SK-N-SH (cell line): ENCODE measurements at regions not wholly inside any gene's neighbourhood (a gene's known extent, or its start where the extent isn't known, plus 50 kb on each side); places are given as distances from the start of the nearest gene placed in this dataset.
"Not testable (repeated sequence)": the region's sequence is repeated elsewhere in the genome, so short reads cannot be mapped to it uniquely, and the experiment has no call there.

Source experiments
- CTCF ChIA-PET: fragments of 300-600, 350-600 bp; formaldehyde crosslinking; extraction: SDS; loops from one replicate; lab custom pipeline; 2021; lab: Yijun Ruan, JAX
- POLR2A ChIA-PET: fragments of 350-600 bp; sonication (Branson Sonifier 250); formaldehyde crosslinking; extraction: SDS; loops from one replicate; lab custom pipeline; 2020; ENCODE audit warnings: antibody characterized with exemption, inconsistent platforms; lab: Yijun Ruan, JAX
- DNase-seq: peaks from one replicate; pipeline ENCODE4 v3.0.0; 2012
- H2AFZ ChIP-seq: fragments of 200-600 bp; sonication (generic); 2 replicates; pipeline ENCODE4 v1.8.1; 2016; ENCODE audit warnings: antibody characterized with exemption, mild to moderate bottlenecking, low read depth
- H3F3A ChIP-seq: fragments of 200-600 bp; sonication (generic); replicated peaks from 2 replicates; pipeline ENCODE3; 2016; ENCODE audit warnings: antibody characterized with exemption, mild to moderate bottlenecking; ENCODE audit not compliant: insufficient read depth
- H3K27ac ChIP-seq, 2 experiments: fragments of 200-500 bp in 1 of 2; fragments of 200-600 bp in 1 of 2; sonication (Bioruptor generic) in 1 of 2; sonication (generic), shearing (Covaris generic) in 1 of 2; 2 replicates each; pipeline versions ENCODE4 v1.5.1 to v1.6.1; 2014 to 2016; ENCODE audit warnings: low read depth in 2 of 2, inconsistent platforms in 1 of 2, low read length in 1 of 2, mild to moderate bottlenecking in 1 of 2, mixed read lengths in 1 of 2
- H3K27me3 ChIP-seq: fragments of 200-600 bp; sonication (generic), shearing (Covaris generic); 2 replicates; pipeline ENCODE4 v1.6.1; 2016; ENCODE audit warnings: mixed run types; ENCODE audit not compliant: insufficient read depth
- H3K36me3 ChIP-seq, 2 experiments: fragments of 200-500 bp in 1 of 2; fragments of 200-600 bp in 1 of 2; sonication (Bioruptor generic) in 1 of 2; sonication (generic) in 1 of 2; replicated peaks in 1 of 2; 2 replicates each; pipeline versions ENCODE3 to v1.5.1; 2014 to 2016; ENCODE audit warnings: low read length in 1 of 2, mild to moderate bottlenecking in 1 of 2; ENCODE audit not compliant: insufficient read depth in 2 of 2, control insufficient read depth in 1 of 2
- H3K4me1 ChIP-seq, 2 experiments: fragments of 200-500 bp in 1 of 2; fragments of 200-600 bp in 1 of 2; sonication (Bioruptor generic) in 1 of 2; sonication (generic), shearing (Covaris generic) in 1 of 2; 2 replicates each; pipeline versions ENCODE4 v1.5.1 to v1.6.1; 2014 to 2016; ENCODE audit warnings: low read depth in 1 of 2, low read length in 1 of 2, mixed run types in 1 of 2; ENCODE audit not compliant: insufficient read depth in 2 of 2, control insufficient read depth in 1 of 2
- H3K4me2 ChIP-seq: fragments of 200-600 bp; sonication (generic), shearing (Covaris generic); 2 replicates; pipeline ENCODE4 v1.6.1; 2017; ENCODE audit warnings: mixed run types
- H3K4me3 ChIP-seq, 2 experiments: fragments of 200-500 bp in 1 of 2; fragments of 200-600 bp in 1 of 2; sonication (Bioruptor generic) in 1 of 2; sonication (generic), shearing (Covaris generic) in 1 of 2; 2 replicates each; pipeline versions ENCODE4 v1.5.1 to v1.8.1; 2014 to 2016; ENCODE audit warnings: low read depth in 2 of 2, inconsistent platforms in 1 of 2, low read length in 1 of 2, mild to moderate bottlenecking in 1 of 2, mixed read lengths in 1 of 2, moderate library complexity in 1 of 2
- H3K79me2 ChIP-seq: fragments of 200-600 bp; sonication (generic); 2 replicates; pipeline ENCODE4 v1.8.1; 2017; ENCODE audit warnings: mild to moderate bottlenecking; ENCODE audit not compliant: insufficient read depth
- H3K9ac ChIP-seq: fragments of 200-600 bp; sonication (generic); 2 replicates; pipeline ENCODE4 v1.6.1; 2017; ENCODE audit warnings: mixed run types
- H3K9me2 ChIP-seq: fragments of 200-600 bp; sonication (generic); 2 replicates; pipeline ENCODE4 v1.6.1; 2017; ENCODE audit warnings: mixed run types
- H3K9me3 ChIP-seq: fragments of 200-600 bp; sonication (generic); 2 replicates; pipeline ENCODE4 v1.6.1; 2017; ENCODE audit warnings: mixed run types, mild to moderate bottlenecking, moderate library complexity
- H4K20me1 ChIP-seq: fragments of 200-600 bp; sonication (generic); 2 replicates; pipeline ENCODE4 v1.6.1; 2017; ENCODE audit warnings: mild to moderate bottlenecking, mixed run types; ENCODE audit not compliant: insufficient read depth
- CTCF ChIP-seq: fragments of 200-600 bp; sonication (generic); IDR thresholded peaks from 2 replicates; pipeline ENCODE4 v1.6.1; 2017; ENCODE audit warnings: antibody characterized with exemption, mild to moderate bottlenecking, moderate library complexity
- ELF1 ChIP-seq: IDR thresholded peaks from 2 replicates; pipeline ENCODE4 v1.4.0; 2012
- EP300 ChIP-seq, 2 experiments: IDR thresholded peaks; 2 replicates each; pipeline versions ENCODE4 v1.4.0 to v1.6.1; 2012; ENCODE audit warnings: borderline replicate concordance in 1 of 2, low read depth in 1 of 2, low read length in 1 of 2
- FOXM1 ChIP-seq: IDR thresholded peaks from 2 replicates; pipeline ENCODE4 v1.4.0; 2012; ENCODE audit warnings: low read depth, mild to moderate bottlenecking
- GABPA ChIP-seq: IDR thresholded peaks from 2 replicates; pipeline ENCODE4 v1.4.0; 2012; ENCODE audit warnings: low read depth, mild to moderate bottlenecking
- JUND ChIP-seq: IDR thresholded peaks from 2 replicates; pipeline ENCODE4 v1.4.0; 2012
- NRF1 ChIP-seq: IDR thresholded peaks from 2 replicates; pipeline ENCODE4 v1.6.1; 2012; ENCODE audit warnings: low read depth, mild to moderate bottlenecking, low read length
- PBX3 ChIP-seq: IDR thresholded peaks from 2 replicates; pipeline ENCODE4; 2012
- POLR2AphosphoS5 ChIP-seq: IDR thresholded peaks from 2 replicates; pipeline ENCODE4 v1.6.1; 2012; ENCODE audit warnings: low read depth, low read length
- RAD21 ChIP-seq: IDR thresholded peaks from 2 replicates; pipeline ENCODE4 v1.6.1; 2012; ENCODE audit warnings: mild to moderate bottlenecking, low read length
- REST ChIP-seq: IDR thresholded peaks from 2 replicates; pipeline ENCODE4 v1.6.1; 2012; ENCODE audit warnings: mild to moderate bottlenecking, low read depth, low read length, moderate library complexity
- RFX5 ChIP-seq: IDR thresholded peaks from 2 replicates; pipeline ENCODE4 v1.6.1; 2012; ENCODE audit warnings: mild to moderate bottlenecking, improper control_type of control experiment, low read length
- RXRA ChIP-seq: IDR thresholded peaks from 2 replicates; pipeline ENCODE4 v1.4.0; 2012; ENCODE audit warnings: low read depth, mild to moderate bottlenecking, borderline replicate concordance
- TEAD4 ChIP-seq: IDR thresholded peaks from 2 replicates; pipeline ENCODE4 v1.4.0; 2012; ENCODE audit warnings: mild to moderate bottlenecking, borderline replicate concordance; ENCODE audit not compliant: insufficient read depth
- USF1 ChIP-seq: IDR thresholded peaks from 2 replicates; pipeline ENCODE4 v1.4.0; 2012; ENCODE audit warnings: low read depth, borderline replicate concordance
- WGBS: methylation state at CpG from one replicate; pipeline ENCODE4 v1.1.6; 2017; ENCODE audit warnings: low lambda C conversion rate; 5-methylcytosine and 5-hydroxymethylcytosine counted together

DNA sequence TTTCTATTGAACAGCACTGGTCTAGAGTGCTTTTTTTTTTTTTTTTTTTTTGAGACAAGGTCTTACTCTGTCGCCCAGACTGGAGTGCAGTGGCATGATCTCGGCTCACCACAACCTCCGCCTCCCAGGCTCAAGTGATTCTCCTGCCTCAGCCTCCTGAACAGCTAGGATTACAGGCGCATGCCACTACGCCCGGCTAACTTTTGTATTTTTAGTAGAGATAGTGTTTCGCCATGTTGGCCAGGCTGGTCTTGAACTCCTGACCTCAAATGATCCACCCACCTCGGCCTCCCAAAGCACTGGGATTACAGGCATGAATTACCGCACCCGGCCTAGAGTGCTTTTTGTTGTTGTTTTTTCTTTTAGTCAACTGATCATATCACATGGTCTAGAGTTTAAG, 79.0 kb upstream of the LRPPRC start:
- not testable (repeated sequence) for H3K27ac ChIP-seq, DNase-seq

DNA sequence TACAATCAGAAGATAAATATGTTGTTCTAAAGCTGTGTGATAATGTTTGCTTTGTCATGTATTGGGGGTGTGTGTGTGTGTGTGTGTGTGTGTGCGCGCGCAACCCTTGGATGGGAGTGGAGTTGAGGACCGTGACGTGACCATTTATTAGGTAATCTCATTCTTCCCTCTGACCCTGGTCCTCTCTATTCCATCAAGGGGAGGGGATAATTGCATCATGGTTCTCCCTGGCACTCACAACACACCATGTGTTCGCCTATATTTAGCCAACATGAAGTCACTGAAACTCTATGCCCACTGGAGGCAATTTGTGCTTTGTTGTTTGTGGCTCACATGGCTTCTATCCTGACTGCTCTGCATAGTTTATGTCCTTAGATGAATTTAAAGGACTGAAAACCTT, 79.8 kb upstream of the LRPPRC start:
- no peaks in the 10 kb centered on the region; the same call in 1 of the 2 replicates for H3K27me3 ChIP-seq
- no peak overlapping the region for H3K4me3 ChIP-seq
- ChIA-PET POLR2A (no interaction called here), CTCF (interaction anchor here (0.6 to 1.7 kb wide), 2 partner anchors 9 to 11 kb away, joined by 3 to 5 read pairs; no protein-coding TSS in a partner anchor)
- WGBS: 84% methylated on average over 6 of the region's 6 CpGs
- H2AFZ ChIP-seq: no peak overlapping the region
- no peak overlapping the region for H3K9ac ChIP-seq
- no peaks in the 10 kb centered on the region for H3K79me2 ChIP-seq
- no peak overlapping the region for H3K4me2 ChIP-seq
- H3K36me3 ChIP-seq: no peaks in the 10 kb centered on the region
- no peaks in the 10 kb centered on the region for H4K20me1 ChIP-seq
- DNase-seq: no peak
- no peak for TF ChIP-seq USF1
- no peak for TF ChIP-seq FOXM1
- TF ChIP-seq POLR2AphosphoS5: no peak
- TF ChIP-seq ELF1: no peak
- no peak for TF ChIP-seq TEAD4
- TF ChIP-seq PBX3: no peak
- no peak for TF ChIP-seq NRF1
- no peak for TF ChIP-seq JUND
- TF ChIP-seq CTCF: no peak
- no peak for TF ChIP-seq RXRA
- no peak for TF ChIP-seq RAD21
- TF ChIP-seq REST: no peak
- no peak for TF ChIP-seq EP300 (IDR thresholded peaks at IDR 0.05; ENCODE audit: borderline replicate concordance in 1 of 2, low read depth in 1 of 2, low read length in 1 of 2)
- TF ChIP-seq GABPA: no peak
- TF ChIP-seq RFX5: no peak
- no peaks in the 10 kb centered on the region for H3K9me3 ChIP-seq
- no peaks in the 10 kb centered on the region for H3F3A ChIP-seq
- H3K9me2 ChIP-seq: no peaks in the 10 kb centered on the region
- H3K4me1 ChIP-seq: no peaks in the 10 kb centered on the region; a peak in 1 of 4 replicates
- H3K27ac ChIP-seq: no peak overlapping the region

More for the DNA sequence above, 79.0 kb upstream of the LRPPRC start:
- CTCF ChIA-PET: interaction anchor here (0.6 to 1.7 kb wide), 2 partner anchors 9 to 12 kb away, joined by 3 to 5 read pairs; no protein-coding TSS in a partner anchor
- H3K79me2 ChIP-seq, H3K4me1 ChIP-seq, H3K9me3 ChIP-seq, H3K27me3 ChIP-seq, H3K9ac ChIP-seq, H3K4me3 ChIP-seq, H4K20me1 ChIP-seq, H3K36me3 ChIP-seq, H2AFZ ChIP-seq, H3K4me2 ChIP-seq, H3K9me2 ChIP-seq, H3F3A ChIP-seq, POLR2A ChIA-PET: not testable (repeated sequence)
- WGBS: 81% methylated on average over 10 of the region's 10 CpGs
